Naive thymus-derived CD4-positive, alpha-beta T cell (primary cell): ENCODE measurements at regions not wholly inside any gene's neighbourhood (a gene's known extent, or its start where the extent isn't known, plus 50 kb on each side); places are given as distances from the start of the nearest gene placed in this dataset.

Source experiments
- ATAC-seq: fragments of 150-1000 bp; cut with Tn5 transposase; 2 replicates; pipeline ENCODE4 v1.10.0; 2021; ENCODE audit warnings: mild to moderate bottlenecking, moderate library complexity
- CTCF ChIA-PET: fragments of 350-600 bp; sonication (Branson Sonifier 250); formaldehyde crosslinking; loops from one replicate; lab custom pipeline; 2021; ENCODE audit warnings: antibody characterized with exemption; lab: Charles Lee
- POLR2A ChIA-PET: fragments of 350-600 bp; sonication (Branson Sonifier 250); formaldehyde crosslinking; loops from one replicate; lab custom pipeline; 2021; ENCODE audit warnings: antibody characterized with exemption, inconsistent platforms; lab: Charles Lee
- DNase-seq, 9 donors: peaks; one replicate each; pipeline versions ENCODE4 v3.0.0 to v3.0.0-alpha.2; 2020 to 2022; ENCODE audit warnings: mixed read lengths in 1 of 9
- H3K27ac ChIP-seq: one replicate; pipeline ENCODE4 v1.7.0; 2013; ENCODE audit warnings: mild to moderate bottlenecking, low read depth, low read length, moderate library complexity
- H3K27me3 ChIP-seq, 2 donors: one replicate each; pipeline ENCODE4 v1.7.0; 2013; ENCODE audit warnings: low read length in 2 of 2, mild to moderate bottlenecking in 2 of 2, moderate library complexity in 2 of 2; ENCODE audit not compliant: control insufficient read depth in 2 of 2, insufficient read depth in 2 of 2
- H3K36me3 ChIP-seq, 3 experiments: 1 replicate in 2 of 3; 2 replicates in 1 of 3; pipeline ENCODE4 v1.7.0; 2013; ENCODE audit warnings: low read length in 3 of 3, mild to moderate bottlenecking in 3 of 3, moderate library complexity in 1 of 3; ENCODE audit not compliant: insufficient read depth in 3 of 3, control insufficient read depth in 2 of 3
- H3K4me1 ChIP-seq, 2 donors: one replicate each; pipeline ENCODE4 v1.7.0; 2013; ENCODE audit warnings: low read length in 2 of 2, mild to moderate bottlenecking in 2 of 2, moderate library complexity in 1 of 2; ENCODE audit not compliant: control insufficient read depth in 2 of 2, insufficient read depth in 2 of 2
- H3K4me3 ChIP-seq: 2 replicates; pipeline ENCODE4 v1.7.0; 2013; ENCODE audit warnings: mild to moderate bottlenecking, low read length
- H3K9me3 ChIP-seq, 3 experiments: 1 replicate in 2 of 3; 2 replicates in 1 of 3; pipeline ENCODE4 v1.7.0; 2013; ENCODE audit warnings: low read length in 3 of 3; ENCODE audit not compliant: control insufficient read depth in 2 of 3
- H3K27ac Mint-ChIP-seq, 9 donors: one replicate each; pipeline ENCODE4 v1.8.0; 2020 to 2022; ENCODE audit warnings: mixed read lengths in 9 of 9, mild to moderate bottlenecking in 8 of 9, moderate library complexity in 5 of 9, inconsistent platforms in 2 of 9
- H3K27me3 Mint-ChIP-seq, 5 donors: one replicate each; pipeline ENCODE4 v1.8.0; 2021 to 2022; ENCODE audit warnings: mixed read lengths in 5 of 5, mild to moderate bottlenecking in 1 of 5
- H3K36me3 Mint-ChIP-seq, 5 donors: one replicate each; pipeline ENCODE4 v1.8.0; 2020 to 2022; ENCODE audit warnings: mixed read lengths in 5 of 5, mild to moderate bottlenecking in 3 of 5, inconsistent platforms in 1 of 5
- H3K4me1 Mint-ChIP-seq, 7 donors: one replicate each; pipeline ENCODE4 v1.8.0; 2020 to 2022; ENCODE audit warnings: mixed read lengths in 7 of 7, mild to moderate bottlenecking in 3 of 7, inconsistent platforms in 1 of 7
- H3K4me3 Mint-ChIP-seq, 10 donors: one replicate each; pipeline ENCODE4 v1.8.0; 2020 to 2022; ENCODE audit warnings: mild to moderate bottlenecking in 10 of 10, mixed read lengths in 10 of 10, moderate library complexity in 6 of 10, inconsistent platforms in 2 of 10
- H3K9me3 Mint-ChIP-seq, 11 donors: one replicate each; pipeline ENCODE4 v1.8.0; 2020 to 2022; ENCODE audit warnings: mixed read lengths in 11 of 11, mild to moderate bottlenecking in 4 of 11, inconsistent platforms in 1 of 11, moderate library complexity in 1 of 11
- intact Hi-C, 2 donors: fragments of 100-400 bp; cut with micrococcal nuclease; formaldehyde crosslinking; loops; one replicate each; pipeline ENCODE4 v1.15.1; 2023

GRCh38 chr3:177476495-177476894 is 279.2 kb upstream of the TBL1XR1 start:
- ChIA-PET CTCF (no interaction called here), POLR2A (no interaction called here)
- DNase-seq (no peak), ATAC-seq (no peak)
- Histone ChIP-seq H3K9me3 (no peaks in the 10 kb centered on the region), H3K27me3 (no peaks in the 10 kb centered on the region), H3K4me1 (no peaks in the 10 kb centered on the region), H3K4me3 (no peak overlapping the region), H3K27ac (no peak overlapping the region), H3K36me3 (no peaks in the 10 kb centered on the region)
- intact Hi-C loops: no loop called here
- H3K36me3 Mint-ChIP-seq: peaks cover 0 to 4% (median 0%) of the 10 kb centered on the region in 5 donors
- peaks cover 0 to 3% (median 0%) of the 10 kb centered on the region in 7 donors for H3K4me1 Mint-ChIP-seq
- no peaks in the 10 kb centered on the region for H3K27me3 Mint-ChIP-seq
- no peak overlapping the region for H3K4me3 Mint-ChIP-seq
- H3K27ac Mint-ChIP-seq: no peak overlapping the region
- H3K9me3 Mint-ChIP-seq: peaks cover 0 to 4% (median 0%) of the 10 kb centered on the region in 11 donors

GRCh38 chr3:177476921-177477435 is 279.7 kb upstream of the TBL1XR1 start:
- Mint-ChIP-seq H3K9me3 (peaks cover 0 to 4% (median 0%) of the 10 kb centered on the region in 11 donors), H3K4me1 (peaks cover 0 to 3% (median 0%) of the 10 kb centered on the region in 7 donors), H3K4me3 (no peak overlapping the region), H3K27ac (no peak overlapping the region), H3K27me3 (no peaks in the 10 kb centered on the region), H3K36me3 (peaks cover 0 to 4% (median 0%) of the 10 kb centered on the region in 5 donors)
- POLR2A ChIA-PET: no interaction called here
- CTCF ChIA-PET: no interaction called here
- H3K27ac ChIP-seq: no peak overlapping the region
- no peaks in the 10 kb centered on the region for H3K27me3 ChIP-seq
- DNase-seq (no peak), ATAC-seq (no peak)
- H3K36me3 ChIP-seq: no peaks in the 10 kb centered on the region
- H3K4me3 ChIP-seq: no peak overlapping the region
- intact Hi-C loops: no loop called here
- no peaks in the 10 kb centered on the region for H3K9me3 ChIP-seq
- H3K4me1 ChIP-seq: no peaks in the 10 kb centered on the region

- no peak overlapping the region for H3K27ac Mint-ChIP-seq
- ChIA-PET CTCF (no interaction called here), POLR2A (no interaction called here)
- no peak for DNase-seq
- H3K36me3 Mint-ChIP-seq: peaks cover 0 to 4% (median 0%) of the 10 kb centered on the region in 5 donors
- no peaks in the 10 kb centered on the region for H3K27me3 Mint-ChIP-seq
- Histone ChIP-seq H3K27me3 (no peaks in the 10 kb centered on the region), H3K9me3 (no peaks in the 10 kb centered on the region), H3K4me1 (no peaks in the 10 kb centered on the region), H3K36me3 (no peaks in the 10 kb centered on the region), H3K4me3 (no peak overlapping the region), H3K27ac (no peak overlapping the region)
- intact Hi-C loops: no loop called here
- H3K4me1 Mint-ChIP-seq: peaks cover 0 to 3% (median 0%) of the 10 kb centered on the region in 7 donors
- no peak for ATAC-seq
- peaks cover 0 to 4% (median 0%) of the 10 kb centered on the region in 11 donors for H3K9me3 Mint-ChIP-seq
- no peak overlapping the region for H3K4me3 Mint-ChIP-seq
These were observed 281.0 kb upstream of the TBL1XR1 start for GRCh38 chr3:177478170-177478867.

- ChIA-PET POLR2A (no interaction called here), CTCF (no interaction called here)
- H3K27me3 Mint-ChIP-seq: no peaks in the 10 kb centered on the region
- no peaks in the 10 kb centered on the region for H3K36me3 ChIP-seq
- H3K27ac ChIP-seq: no peak overlapping the region
- H3K9me3 Mint-ChIP-seq: peaks cover 0 to 5% (median 0%) of the 10 kb centered on the region in 11 donors
- DNase-seq (no peak), ATAC-seq (no peak)
- no peaks in the 10 kb centered on the region for H3K9me3 ChIP-seq
- intact Hi-C loops: no loop called here
- no peaks in the 10 kb centered on the region for H3K27me3 ChIP-seq
- H3K27ac Mint-ChIP-seq: no peak overlapping the region
- no peak overlapping the region for H3K4me3 ChIP-seq
- H3K4me1 ChIP-seq: no peaks in the 10 kb centered on the region
- H3K36me3 Mint-ChIP-seq: peaks cover 0 to 4% (median 0%) of the 10 kb centered on the region in 5 donors
- H3K4me1 Mint-ChIP-seq: peaks cover 0 to 3% (median 0%) of the 10 kb centered on the region in 7 donors
- no peak overlapping the region for H3K4me3 Mint-ChIP-seq
These were observed 282.3 kb upstream of the TBL1XR1 start for GRCh38 chr3:177479630-177480029.

GRCh38 chr3:177481329-177481728 is 284.0 kb upstream of the TBL1XR1 start:
- DNase-seq: no peak
- H3K27me3 Mint-ChIP-seq: no peaks in the 10 kb centered on the region
- H3K4me3 Mint-ChIP-seq: no peak overlapping the region
- H3K27ac Mint-ChIP-seq: peak overlapping the region in 1 of 9 donors; percentile 91
- no peak overlapping the region for H3K27ac ChIP-seq
- H3K4me1 Mint-ChIP-seq: peaks cover 0 to 3% (median 0%) of the 10 kb centered on the region in 7 donors
- intact Hi-C loops: no loop called here
- POLR2A ChIA-PET: interaction anchor here (1.2 kb wide), 1 partner anchor 25 kb away, joined by 3 read pairs; no protein-coding TSS in a partner anchor
- CTCF ChIA-PET: interaction anchor here (0.5 kb wide), 1 partner anchor 65 kb away, joined by 3 read pairs; no protein-coding TSS in a partner anchor
- no peak for ATAC-seq
- no peak overlapping the region for H3K4me3 ChIP-seq
- H3K9me3 Mint-ChIP-seq: peaks cover 0 to 9% (median 5%) of the 10 kb centered on the region in 11 donors
- H3K9me3 ChIP-seq: no peaks in the 10 kb centered on the region
- H3K4me1 ChIP-seq: no peaks in the 10 kb centered on the region
- peaks cover 0 to 5% (median 1%) of the 10 kb centered on the region in 5 donors for H3K36me3 Mint-ChIP-seq
- H3K27me3 ChIP-seq: no peaks in the 10 kb centered on the region
- no peaks in the 10 kb centered on the region for H3K36me3 ChIP-seq

GRCh38 chr3:177482048-177482691 is 284.9 kb upstream of the TBL1XR1 start:
- peaks cover 0 to 5% (median 1%) of the 10 kb centered on the region in 5 donors for H3K36me3 Mint-ChIP-seq
- intact Hi-C loops: no loop called here
- H3K4me3 Mint-ChIP-seq: no peak overlapping the region
- H3K4me1 Mint-ChIP-seq: peaks cover 0 to 3% (median 0%) of the 10 kb centered on the region in 7 donors
- DNase-seq (no peak), ATAC-seq (no peak)
- H3K9me3 Mint-ChIP-seq: peaks cover 0 to 9% (median 5%) of the 10 kb centered on the region in 11 donors
- POLR2A ChIA-PET: interaction anchor here (1.2 kb wide), 1 partner anchor 24 kb away, joined by 3 read pairs; no protein-coding TSS in a partner anchor
- H3K4me1 ChIP-seq: no peaks in the 10 kb centered on the region
- no peaks in the 10 kb centered on the region for H3K27me3 Mint-ChIP-seq
- no peak overlapping the region for H3K4me3 ChIP-seq
- no peak overlapping the region for H3K27ac Mint-ChIP-seq
- CTCF ChIA-PET: no interaction called here
- no peak overlapping the region for H3K27ac ChIP-seq
- H3K27me3 ChIP-seq: no peaks in the 10 kb centered on the region
- no peaks in the 10 kb centered on the region for H3K9me3 ChIP-seq
- H3K36me3 ChIP-seq: no peaks in the 10 kb centered on the region
